HG02798 (cell line): ENCODE measurements at regions not wholly inside any gene's neighbourhood (a gene's known extent, or its start where the extent isn't known, plus 50 kb on each side); places are given as distances from the start of the nearest gene placed in this dataset.

Source experiments
- ATAC-seq: cut with Tn5 transposase; IDR thresholded peaks from one replicate; pipeline ENCODE4 v1.9.1; 2021; ENCODE audit warnings: mild to moderate bottlenecking; ENCODE audit not compliant: unreplicated experiment, poor library complexity

DNA sequence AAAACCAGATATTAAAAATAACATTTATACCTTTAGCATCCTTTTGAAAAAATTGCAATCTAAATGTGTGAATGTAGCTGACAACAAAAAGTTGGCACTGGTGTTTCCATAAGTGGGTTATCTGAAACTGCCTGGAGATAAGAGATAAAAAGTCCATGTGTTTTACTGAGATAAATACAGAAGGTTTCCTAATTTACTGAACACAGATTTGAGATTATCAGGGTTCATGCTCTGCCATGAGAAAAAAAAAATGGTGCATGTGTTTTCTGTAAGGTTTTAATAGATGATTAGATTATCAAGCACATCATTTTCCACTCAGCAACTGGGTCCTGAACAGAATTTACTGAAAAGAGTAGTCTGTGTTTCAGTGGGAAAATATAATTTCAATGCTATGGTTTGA lies 326.2 kb upstream of the SLIT2 start:
- no peak for ATAC-seq

GRCh38 chr4:19924761-19925160 lies 326.9 kb upstream of the SLIT2 start:
- ATAC-seq: no peak

DNA sequence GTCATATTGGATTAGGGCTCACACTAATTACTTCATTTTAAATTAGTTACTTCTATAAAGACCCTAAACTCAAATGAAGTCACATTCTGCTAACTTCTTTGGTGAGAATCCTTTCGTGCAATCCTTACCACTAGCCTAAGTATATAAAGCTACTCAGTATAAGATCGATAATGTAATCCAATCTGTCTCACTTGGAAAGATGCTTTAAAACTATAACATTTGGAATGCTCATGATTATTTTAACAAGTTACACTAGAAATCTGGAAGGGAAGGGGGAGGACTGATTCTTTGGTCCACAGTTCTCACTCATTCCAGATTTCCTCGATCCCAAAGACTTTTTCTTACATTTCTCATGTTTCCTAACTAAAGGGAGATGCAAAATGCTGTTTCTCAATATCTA lies 336.4 kb upstream of the SLIT2 start:
- no peak for ATAC-seq

- ATAC-seq: no peak
Measured at GRCh38 chr4:19913650-19914049, 338.1 kb upstream of the SLIT2 start.

DNA sequence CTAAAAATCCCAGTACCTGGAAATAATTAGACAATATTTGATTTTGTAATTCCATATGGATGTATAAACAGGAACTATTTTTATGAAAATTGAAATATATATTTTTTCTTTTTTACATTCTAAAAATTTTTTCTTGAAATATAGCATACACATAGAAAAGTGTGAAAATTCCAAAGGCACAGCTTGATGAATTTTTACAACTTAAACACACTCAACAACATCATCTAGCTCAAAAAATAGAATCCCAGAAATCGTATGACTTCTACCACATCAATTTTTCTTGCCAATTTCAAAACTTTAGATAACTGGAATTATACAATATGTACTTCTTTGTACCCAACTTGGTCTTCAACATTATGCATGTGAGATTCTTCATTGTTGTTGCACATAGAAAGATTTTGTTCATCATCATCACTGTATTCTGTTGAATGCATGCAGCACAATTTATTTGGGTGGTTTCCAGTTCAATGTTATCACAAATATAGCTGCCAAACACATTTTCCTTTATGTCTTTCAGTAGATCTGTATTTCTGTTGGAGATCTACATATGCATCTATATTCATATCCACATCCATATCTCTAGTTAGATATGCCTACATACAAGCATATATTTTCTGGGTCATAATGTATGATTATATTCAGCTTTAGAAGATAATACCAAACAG lies 340.7 kb upstream of the SLIT2 start:
- ATAC-seq: no peak

GRCh38 chr4:19905024-19905423 lies 346.7 kb upstream of the SLIT2 start:
- no peak for ATAC-seq

DNA sequence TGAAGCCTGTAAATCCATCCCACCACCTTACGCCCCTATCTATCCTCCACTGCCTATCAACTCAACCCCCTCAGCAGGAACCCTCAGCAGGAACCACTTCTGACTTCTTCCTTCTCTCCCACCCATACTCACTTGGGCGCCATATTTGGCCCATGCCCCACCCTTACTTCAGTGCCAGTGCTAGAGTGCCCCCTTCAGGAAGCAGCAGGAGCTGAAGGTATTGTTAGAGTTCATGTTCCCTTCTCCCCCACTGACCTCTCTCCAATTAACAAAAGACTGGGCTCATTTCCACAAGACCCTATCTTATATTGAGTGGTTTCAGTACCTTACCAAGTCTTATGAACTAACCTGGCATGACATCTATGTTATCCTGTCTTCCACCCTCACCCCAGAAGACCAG lies 363.1 kb upstream of the SLIT2 start:
- ATAC-seq: no peak

DNA sequence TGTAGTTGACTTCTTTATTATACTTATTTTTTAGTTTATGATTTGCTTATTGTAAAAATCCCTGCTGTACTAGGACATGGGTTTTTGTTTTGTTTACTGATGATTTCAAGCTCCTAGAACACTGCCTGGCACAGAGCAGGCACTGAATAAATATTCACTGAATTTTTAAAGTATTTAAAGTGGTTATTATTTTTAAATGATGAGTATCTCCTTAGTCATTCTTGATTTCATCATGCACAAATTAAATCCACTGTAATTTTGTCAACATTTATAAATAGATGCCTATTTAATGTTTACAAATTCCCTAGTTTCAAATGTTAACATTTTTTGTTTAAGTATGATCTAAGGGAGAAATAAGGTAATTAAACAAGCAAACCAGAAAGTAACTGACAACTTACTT lies 367.9 kb upstream of the SLIT2 start:
- ATAC-seq: no peak

DNA sequence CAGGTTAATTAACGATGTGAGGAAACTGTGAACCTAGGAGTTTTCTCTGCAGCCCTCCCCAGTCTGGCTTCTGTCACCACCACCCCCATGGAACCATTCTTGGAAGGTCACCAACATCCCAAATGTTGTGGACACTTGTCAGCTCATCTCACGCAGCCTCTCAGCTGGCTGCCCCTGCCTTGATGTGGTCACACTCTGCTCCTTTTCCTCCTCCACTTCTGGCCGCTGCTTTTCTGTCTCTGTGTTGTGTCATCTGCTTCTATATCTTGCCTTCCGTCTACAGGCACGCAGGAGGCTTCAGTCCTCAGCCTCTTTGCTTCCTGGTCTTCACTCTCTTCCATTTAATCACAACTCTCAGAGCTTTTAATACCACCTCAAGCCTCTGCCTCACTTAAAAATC lies 371.5 kb upstream of the SLIT2 start:
- ATAC-seq: no peak

- ATAC-seq: no peak
Measured at GRCh38 chr4:19879330-19879729, 372.4 kb upstream of the SLIT2 start.

DNA sequence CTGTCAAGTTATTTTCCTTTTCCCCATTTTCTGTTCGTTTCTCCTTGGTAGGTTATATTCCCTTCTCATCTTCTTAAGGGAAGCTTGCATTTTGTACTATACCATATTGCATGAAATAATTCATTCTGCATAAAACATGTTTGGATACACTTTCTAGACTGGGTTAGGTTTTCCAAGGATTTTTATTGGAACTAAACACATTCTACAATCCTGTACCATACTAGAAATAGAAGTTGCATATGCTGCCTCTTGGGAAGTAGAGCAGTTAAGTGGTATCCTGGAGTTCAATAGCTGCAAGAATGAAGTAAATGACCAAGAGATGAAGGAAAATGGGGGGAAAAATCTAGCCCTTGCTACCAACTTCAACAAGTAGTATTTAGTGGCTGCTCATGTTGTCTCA lies 393.7 kb upstream of the SLIT2 start:
- ATAC-seq: no peak

DNA sequence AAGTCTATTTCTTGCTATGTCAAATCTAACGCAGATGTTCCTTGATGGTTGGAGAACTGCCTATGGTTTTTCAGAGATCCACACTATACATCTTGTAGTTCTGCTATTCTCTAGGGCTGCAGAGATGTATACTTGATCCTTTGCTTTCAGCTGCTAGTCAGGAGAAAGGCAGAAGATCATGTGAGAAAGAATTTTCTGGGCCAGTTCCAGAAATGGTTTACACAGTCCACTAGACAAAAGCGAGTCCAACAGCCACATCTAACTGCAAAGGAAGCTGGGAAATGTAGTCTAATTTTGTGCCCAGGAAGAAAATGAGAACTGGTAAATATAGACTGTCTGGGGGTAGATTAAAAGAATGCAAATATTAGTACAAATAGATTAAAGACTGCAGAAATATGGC lies 394.3 kb upstream of the SLIT2 start:
- no peak for ATAC-seq

DNA sequence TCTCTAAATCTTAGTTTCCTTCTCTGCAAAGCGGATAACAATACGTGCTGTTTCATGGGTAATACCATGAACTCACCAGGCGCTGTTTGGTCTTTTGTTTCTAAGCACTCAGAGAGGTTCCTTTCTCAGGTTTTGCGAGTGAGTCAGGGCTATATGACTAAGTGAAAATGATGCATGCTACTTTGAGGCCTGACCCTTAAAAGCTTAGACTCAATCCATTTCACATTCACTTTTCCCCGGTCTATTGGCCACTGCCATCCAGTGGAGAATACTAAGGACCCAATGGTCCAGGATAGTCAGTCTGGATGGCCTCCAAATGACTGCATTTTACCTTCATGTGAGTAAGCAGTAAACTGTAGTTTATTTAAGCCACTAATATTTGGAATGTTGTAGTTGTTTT lies 400.8 kb upstream of the SLIT2 start:
- ATAC-seq: no peak

GRCh38 chr4:19844446-19844845 lies 407.3 kb upstream of the SLIT2 start:
- ATAC-seq: no peak

DNA sequence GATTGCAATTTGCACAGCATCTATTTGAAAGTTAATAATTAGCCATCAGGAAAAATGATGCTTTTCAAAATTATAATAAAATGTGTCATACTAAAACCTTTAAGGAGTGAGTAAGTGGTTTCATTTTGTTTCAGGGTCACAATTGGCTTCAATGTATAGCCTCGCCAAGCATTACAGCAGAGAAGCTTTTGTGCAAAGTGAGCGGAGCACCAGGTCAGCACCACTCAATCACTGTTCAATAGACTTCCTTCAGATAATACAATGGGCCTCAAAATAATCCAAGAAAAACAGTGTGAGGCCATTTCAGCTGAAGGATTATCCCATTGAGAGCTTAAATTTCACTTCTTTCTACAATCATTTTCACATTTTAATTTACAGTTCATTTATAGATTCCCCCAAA lies 409.2 kb upstream of the SLIT2 start:
- no peak for ATAC-seq

DNA sequence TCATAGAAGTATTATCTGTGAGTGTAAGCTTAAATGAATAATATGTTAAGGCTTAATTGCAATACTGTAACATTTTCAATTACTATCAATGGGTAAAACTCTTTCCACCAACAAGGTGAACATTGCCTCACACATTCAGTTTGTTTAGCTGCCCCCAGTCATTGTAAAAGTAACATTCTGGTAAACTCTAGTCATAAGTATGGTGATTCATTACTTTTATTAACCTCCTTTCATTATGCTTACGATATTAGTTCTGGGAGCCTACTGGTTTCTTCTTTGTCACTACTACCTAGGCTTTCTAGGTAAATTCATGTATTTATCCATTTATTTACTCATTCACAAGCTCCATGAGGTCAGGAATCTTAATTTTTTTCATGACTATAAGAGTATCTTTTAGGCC lies 412.8 kb upstream of the SLIT2 start:
- no peak for ATAC-seq

- no peak for ATAC-seq
Measured at GRCh38 chr4:19835429-19835828, 416.3 kb upstream of the SLIT2 start.

DNA sequence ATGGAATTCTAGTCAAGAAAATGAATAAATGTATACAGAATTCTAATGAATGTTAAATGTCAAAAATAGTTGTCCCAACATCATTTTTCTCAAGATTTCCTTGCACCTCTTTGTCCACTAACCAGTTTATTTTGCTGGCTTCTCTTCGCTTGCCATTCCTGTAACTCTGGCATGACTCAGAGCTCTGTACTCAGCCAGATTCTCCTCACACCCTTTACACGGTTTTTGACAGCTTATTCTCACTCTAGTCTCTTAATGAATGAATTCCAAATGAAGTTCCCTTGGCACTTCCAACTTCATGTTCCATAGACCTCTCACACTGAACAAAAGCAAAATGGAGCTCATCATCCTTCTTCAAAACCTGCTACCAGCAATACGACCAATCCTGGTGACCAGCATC lies 419.3 kb upstream of the SLIT2 start:
- ATAC-seq: no peak

- no peak for ATAC-seq
Measured at GRCh38 chr4:19831644-19832285, 419.9 kb upstream of the SLIT2 start.

GRCh38 chr4:19829101-19829500 lies 422.6 kb upstream of the SLIT2 start:
- no peak for ATAC-seq

DNA sequence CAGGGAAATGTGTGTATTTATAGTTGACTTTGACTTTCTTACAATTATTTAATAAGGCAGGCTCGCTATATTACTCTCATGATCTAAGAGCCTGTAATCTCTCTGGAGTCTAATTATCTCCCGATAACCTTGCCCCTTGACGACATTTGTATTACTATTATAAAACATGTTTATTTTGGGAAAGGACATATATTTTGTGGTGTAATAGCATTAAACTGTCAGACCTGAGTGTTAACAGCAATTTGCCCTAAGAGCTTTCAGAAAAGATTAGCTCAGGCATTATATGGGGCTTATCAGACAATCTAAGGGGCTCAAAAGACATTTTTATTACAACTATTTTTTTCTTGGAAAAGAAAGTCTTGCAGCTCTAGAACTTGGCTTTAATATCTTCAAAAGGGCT lies 427.9 kb upstream of the SLIT2 start:
- ATAC-seq: no peak

DNA sequence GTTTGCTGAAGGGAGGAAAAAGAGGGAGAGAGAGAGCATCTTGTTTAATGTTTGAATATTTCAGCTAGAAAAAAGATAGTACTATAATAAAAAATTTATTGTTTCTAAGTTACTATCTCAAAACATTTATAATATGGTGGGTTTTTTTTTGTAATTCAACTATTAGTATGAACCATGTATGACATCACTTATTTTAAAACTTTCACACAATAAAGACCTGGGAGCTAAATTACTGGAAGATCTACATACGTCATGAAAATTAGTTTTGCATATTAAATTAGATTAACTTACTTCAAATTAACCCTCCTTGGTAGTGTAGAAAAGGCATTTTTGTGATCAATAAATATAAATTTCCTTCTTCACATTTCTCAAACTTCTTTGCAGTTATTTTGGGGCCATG lies 432.0 kb upstream of the SLIT2 start:
- ATAC-seq: no peak
